HEK293T (cell line): ENCODE measurements at regions not wholly inside any gene's neighbourhood (a gene's known extent, or its start where the extent isn't known, plus 50 kb on each side); places are given as distances from the start of the nearest gene placed in this dataset.

ENCODE experiments used
- CTCF ChIA-PET: fragments of 350-600 bp; formaldehyde crosslinking; extraction: SDS; loops from one replicate; lab custom pipeline; 2021; ENCODE audit warnings: antibody characterized with exemption, inconsistent platforms; lab: Yijun Ruan, JAX
- POLR2A ChIA-PET: fragments of 350-600 bp; formaldehyde crosslinking; extraction: SDS; loops from one replicate; lab custom pipeline; 2020; ENCODE audit warnings: antibody characterized with exemption, inconsistent platforms; lab: Yijun Ruan, JAX
- DNase-seq: peaks from one replicate; pipeline ENCODE4 v3.0.0; 2012; ENCODE audit warnings: mixed read lengths; ENCODE audit errors: extremely low spot score
- ARNT ChIP-seq: fragments of 450-650 bp; IDR thresholded peaks from 2 replicates; pipeline ENCODE4 v1.6.1; 2017; ENCODE audit warnings: mild to moderate bottlenecking
- CTBP1 ChIP-seq: fragments of 450-650 bp; IDR thresholded peaks from 2 replicates; pipeline ENCODE4 v1.6.1; 2016; ENCODE audit warnings: borderline replicate concordance
- ELF4 ChIP-seq: fragments of 450-650 bp; IDR thresholded peaks from 2 replicates; pipeline ENCODE4 v1.6.1; 2017; ENCODE audit warnings: antibody characterized with exemption
- FOXA1 ChIP-seq: fragments of 450-650 bp; IDR thresholded peaks from 2 replicates; pipeline ENCODE4 v1.6.1; 2016; ENCODE audit warnings: mild to moderate bottlenecking
- FOXK2 ChIP-seq: fragments of 450-650 bp; IDR thresholded peaks from 2 replicates; pipeline ENCODE4 v1.6.1; 2016; ENCODE audit warnings: mild to moderate bottlenecking
- FOXM1 ChIP-seq: fragments of 450-650 bp; IDR thresholded peaks from 2 replicates; pipeline ENCODE4 v1.6.1; 2017; ENCODE audit warnings: mild to moderate bottlenecking, borderline replicate concordance
- HDGF ChIP-seq: fragments of 450-650 bp; IDR thresholded peaks from 2 replicates; pipeline ENCODE4 v1.6.1; 2017; ENCODE audit warnings: antibody characterized with exemption, borderline replicate concordance
- L3MBTL2 ChIP-seq: fragments of 450-650 bp; conservative IDR thresholded peaks from 2 replicates; pipeline ENCODE4 v1.6.1; 2016; ENCODE audit warnings: mild to moderate bottlenecking
- LEF1 ChIP-seq: fragments of 450-650 bp; IDR thresholded peaks from 2 replicates; pipeline ENCODE4 v1.6.1; 2017; ENCODE audit warnings: mild to moderate bottlenecking, borderline replicate concordance
- NFRKB ChIP-seq: fragments of 450-650 bp; IDR thresholded peaks from 2 replicates; pipeline ENCODE4 v1.6.1; 2016; ENCODE audit warnings: mild to moderate bottlenecking, moderate library complexity
- PKNOX1 ChIP-seq: fragments of 450-650 bp; IDR thresholded peaks from 2 replicates; pipeline ENCODE4 v1.6.1; 2016
- SP1 ChIP-seq: fragments of 450-650 bp; IDR thresholded peaks from 2 replicates; pipeline ENCODE4 v1.6.1; 2017
- SUZ12 ChIP-seq: fragments of 450-650 bp; IDR thresholded peaks from 2 replicates; pipeline ENCODE4 v1.6.1; 2016; ENCODE audit warnings: mild to moderate bottlenecking
- TARDBP ChIP-seq: fragments of 450-650 bp; IDR thresholded peaks from 2 replicates; pipeline ENCODE4 v1.6.1; 2016
- ZNF384 ChIP-seq: fragments of 450-650 bp; IDR thresholded peaks from 2 replicates; pipeline ENCODE4 v1.6.1; 2016

GRCh38 chr5:33306758-33307157 lies 134.0 kb upstream of the TARS1 start:
- no peak for TF ChIP-seq CTBP1
- TF ChIP-seq NFRKB, result no peak
- no peak for TF ChIP-seq FOXK2
- no peak for TF ChIP-seq FOXM1
- TF ChIP-seq L3MBTL2, result no peak
- TF ChIP-seq ARNT, result no peak
- TF ChIP-seq ZNF384, result no peak
- no peak for TF ChIP-seq FOXA1
- no peak for TF ChIP-seq PKNOX1
- ChIA-PET CTCF (no interaction called here), POLR2A (no interaction called here)
- DNase-seq, result no peak

DNA sequence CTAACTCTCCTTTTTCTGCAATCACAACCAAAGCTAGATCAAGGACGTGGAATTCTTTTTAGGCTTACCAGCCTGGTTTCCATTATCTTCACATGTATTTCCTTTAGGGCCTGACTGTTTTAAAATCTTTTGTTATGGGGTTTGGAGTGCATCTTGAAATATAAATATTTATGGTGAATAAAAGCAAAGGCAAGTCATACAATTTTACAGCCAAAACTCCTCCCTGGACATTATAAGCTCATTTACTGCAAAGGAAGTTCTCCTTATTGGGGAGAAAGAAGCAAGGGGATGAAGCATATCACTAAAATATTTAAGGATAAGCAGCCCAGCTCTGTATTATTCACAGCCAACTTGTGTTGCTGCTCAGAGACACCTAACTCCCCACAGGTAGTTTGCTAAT lies 132.2 kb upstream of the TARS1 start:
- POLR2A ChIA-PET, result no interaction called here
- DNase-seq, result no peak
- no peak for TF ChIP-seq FOXK2
- TF ChIP-seq FOXM1, result no peak
- no peak for TF ChIP-seq SP1
- no peak for TF ChIP-seq ELF4
- no peak for TF ChIP-seq LEF1
- CTCF ChIA-PET, result no interaction called here

DNA sequence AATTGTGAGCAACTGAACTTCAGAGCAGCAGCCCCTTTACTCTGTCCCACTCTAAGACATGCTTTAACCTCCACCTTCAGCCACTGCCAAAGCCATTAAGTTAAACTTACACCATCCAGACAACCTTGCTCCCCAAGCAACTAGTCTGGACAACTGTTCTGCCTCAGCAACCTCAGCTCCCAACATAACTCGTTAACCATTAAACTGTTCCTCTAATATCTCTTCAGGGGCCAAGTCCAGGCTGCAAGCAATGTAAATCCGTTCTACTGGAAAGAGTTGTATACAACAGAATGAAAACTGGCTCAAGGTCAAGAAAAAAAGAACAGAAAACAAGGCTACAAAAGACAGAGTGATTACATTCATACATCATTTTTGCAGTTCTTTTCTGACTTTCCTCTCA lies 131.7 kb upstream of the TARS1 start:
- ChIA-PET POLR2A (no interaction called here), CTCF (no interaction called here)
- DNase-seq, result no peak
- no peak for TF ChIP-seq HDGF

DNA sequence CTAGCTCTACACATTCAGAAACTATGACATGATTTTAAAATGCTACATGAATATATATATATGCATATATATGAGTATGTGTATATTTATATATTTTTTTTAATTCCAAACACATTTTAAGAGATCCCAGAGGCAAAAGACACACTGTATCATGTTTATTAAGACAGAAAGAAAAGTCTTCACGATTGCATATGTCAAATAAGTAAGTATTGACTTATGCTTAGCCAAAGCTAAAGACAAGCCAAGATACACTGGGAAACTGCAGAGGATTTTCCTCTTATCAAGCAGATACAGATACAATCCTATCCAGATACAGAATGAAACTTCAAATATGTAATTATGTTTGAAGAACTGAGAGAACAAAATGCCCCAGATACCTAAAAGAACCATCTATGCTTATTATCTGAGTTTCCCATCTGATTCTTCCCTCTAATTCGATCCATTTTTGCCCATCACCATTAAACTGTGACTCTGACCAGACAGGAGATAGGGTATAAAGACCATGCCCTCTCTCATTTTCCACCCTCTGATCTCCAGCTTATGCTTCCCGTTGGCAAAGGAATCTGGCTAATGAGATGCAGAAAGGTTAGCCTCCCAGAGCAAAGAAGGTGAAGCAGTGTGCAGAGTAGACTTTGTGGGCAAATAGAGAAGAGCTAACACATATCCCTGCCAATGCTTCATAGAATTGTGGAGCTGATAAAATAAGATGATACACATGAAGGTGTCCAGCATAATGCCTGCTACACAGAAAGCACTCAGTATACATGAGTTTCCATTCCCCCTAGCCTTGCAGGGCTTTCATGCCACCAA lies 131.0 kb upstream of the TARS1 start:
- CTCF ChIA-PET, result interaction anchor here (0.6 kb wide), 1 partner anchor 10 kb away, joined by 5 read pairs; no protein-coding TSS in a partner anchor
- POLR2A ChIA-PET, result no interaction called here
- no peak for DNase-seq
- no peak for TF ChIP-seq ARNT

GRCh38 chr5:33310451-33310850 lies 130.3 kb upstream of the TARS1 start:
- TF ChIP-seq CTBP1 (no peak), PKNOX1 (no peak), ZNF384 (no peak), HDGF (no peak), FOXM1 (no peak), FOXA1 (no peak), SP1 (no peak), NFRKB (no peak), LEF1 (no peak)
- POLR2A ChIA-PET, result no interaction called here
- CTCF ChIA-PET, result interaction anchor here (0.6 kb wide), 1 partner anchor 11 kb away, joined by 5 read pairs; no protein-coding TSS in a partner anchor
- no peak for DNase-seq

- TF ChIP-seq HDGF, result no peak
- no peak for TF ChIP-seq SUZ12
- POLR2A ChIA-PET, result no interaction called here
- DNase-seq, result no peak
- CTCF ChIA-PET, result no interaction called here
Measured at GRCh38 chr5:33311893-33312292, 128.9 kb upstream of the TARS1 start.

DNA sequence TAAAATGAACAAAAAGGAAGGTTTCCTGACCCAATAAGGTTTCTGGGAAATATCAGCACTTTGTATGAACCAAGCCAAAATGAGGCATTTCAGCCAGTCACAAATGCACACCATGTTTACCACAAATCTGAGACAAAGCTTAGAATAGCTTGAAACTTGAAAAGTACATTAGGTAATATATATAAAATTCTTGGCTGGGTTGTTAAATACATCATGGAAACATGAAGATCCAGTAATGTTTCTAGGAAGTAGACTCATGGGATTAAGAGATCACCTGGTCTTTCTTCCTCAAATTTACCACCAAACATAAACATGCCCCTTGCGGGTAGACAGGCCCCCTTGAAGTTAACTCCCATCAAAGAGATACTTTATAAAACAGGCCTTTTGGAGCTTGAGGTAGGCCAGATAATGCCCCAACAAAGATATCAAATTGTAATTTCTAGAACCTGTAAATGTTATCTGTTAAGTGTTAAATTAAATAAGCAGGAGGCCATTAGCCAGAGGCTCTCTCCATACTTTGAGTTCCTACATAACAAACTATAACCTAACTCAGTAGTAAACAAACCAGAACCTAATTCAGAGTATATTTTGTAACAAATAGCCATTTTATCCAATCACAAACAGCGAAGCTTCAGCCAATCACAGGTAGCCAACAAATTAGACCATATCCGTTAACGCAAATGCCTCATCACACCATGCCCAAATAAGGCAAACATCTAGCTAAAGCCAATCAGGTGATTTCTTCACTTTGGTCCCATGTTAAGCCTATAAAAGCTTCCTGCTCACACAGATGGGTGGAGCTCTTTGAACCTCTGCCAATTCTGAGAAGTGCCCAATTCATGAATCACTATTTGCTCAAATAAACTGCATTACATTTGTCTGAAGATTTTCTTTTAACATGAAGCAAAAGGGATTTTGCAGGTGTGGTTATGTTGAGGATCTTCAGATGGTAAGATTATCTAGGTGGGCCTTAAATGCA lies 127.9 kb upstream of the TARS1 start:
- CTCF ChIA-PET, result no interaction called here
- no peak for DNase-seq
- POLR2A ChIA-PET, result no interaction called here
- TF ChIP-seq FOXM1, result no peak
- TF ChIP-seq FOXK2, result no peak
- TF ChIP-seq SUZ12, result no peak
- TF ChIP-seq CTBP1, result no peak
- TF ChIP-seq ARNT, result no peak
- no peak for TF ChIP-seq ELF4
- TF ChIP-seq SP1, result no peak
- TF ChIP-seq ZNF384, result no peak
- TF ChIP-seq NFRKB, result no peak
- no peak for TF ChIP-seq TARDBP
- no peak for TF ChIP-seq HDGF
- TF ChIP-seq PKNOX1, result no peak
- TF ChIP-seq LEF1, result no peak
- no peak for TF ChIP-seq FOXA1
- no peak for TF ChIP-seq L3MBTL2
